Neural progenitor cell (in vitro differentiated cells): ENCODE measurements at regions not wholly inside any gene's neighbourhood (a gene's known extent, or its start where the extent isn't known, plus 50 kb on each side); places are given as distances from the start of the nearest gene placed in this dataset.

Experiments
- DNase-seq: peaks from one replicate; pipeline ENCODE4 v3.0.0-alpha.2; 2016; ENCODE audit warnings: low spot score
- H2AFZ ChIP-seq: fragments of 200-600 bp; sonication (generic); replicated peaks from 2 replicates; pipeline ENCODE4 v1.6.1; 2016; ENCODE audit warnings: antibody characterized with exemption
- H3F3A ChIP-seq: fragments of 200-600 bp; sonication (generic); 2 replicates; pipeline ENCODE4 v1.6.1; 2016; ENCODE audit warnings: antibody characterized with exemption, low read depth
- H3K27ac ChIP-seq: fragments of 200-600 bp; sonication (generic); 2 replicates; pipeline ENCODE4 v1.5.1; 2016; ENCODE audit warnings: mild to moderate bottlenecking
- H3K27me3 ChIP-seq: fragments of 200-600 bp; sonication (generic); 2 replicates; pipeline ENCODE4 v1.6.1; 2016; ENCODE audit warnings: mild to moderate bottlenecking, moderate library complexity
- H3K36me3 ChIP-seq: fragments of 200-600 bp; sonication (generic); 2 replicates; pipeline ENCODE4 v1.5.1; 2016
- H3K4me1 ChIP-seq: fragments of 200-600 bp; sonication (generic); 2 replicates; pipeline ENCODE4 v1.6.1; 2016; ENCODE audit warnings: mixed run types
- H3K4me2 ChIP-seq: fragments of 200-600 bp; sonication (generic); 2 replicates; pipeline ENCODE4 v1.6.1; 2016
- H3K4me3 ChIP-seq: fragments of 200-600 bp; sonication (generic); 2 replicates; pipeline ENCODE4 v1.5.1; 2016
- H3K79me2 ChIP-seq: fragments of 200-600 bp; sonication (generic); 2 replicates; pipeline ENCODE4 v1.6.1; 2016; ENCODE audit warnings: low read depth
- H3K9ac ChIP-seq: fragments of 200-600 bp; sonication (generic); 2 replicates; pipeline ENCODE4 v1.6.1; 2016
- H3K9me3 ChIP-seq: fragments of 200-600 bp; sonication (generic); 2 replicates; pipeline ENCODE4 v1.5.1; 2016; ENCODE audit warnings: low read depth
- H4K20me1 ChIP-seq: fragments of 200-600 bp; sonication (generic); 2 replicates; pipeline ENCODE4 v1.6.1; 2016; ENCODE audit warnings: low read depth
- H3K27ac Mint-ChIP-seq: 3 replicates; pipeline ENCODE4 v1.8.0; 2021; ENCODE audit warnings: mixed read lengths
- H3K27me3 Mint-ChIP-seq: 2 replicates; pipeline ENCODE4 v1.8.0; 2022; ENCODE audit warnings: low read depth, mild to moderate bottlenecking, inconsistent platforms, moderate library complexity, mixed read lengths; ENCODE audit not compliant: insufficient read depth
- H3K36me3 Mint-ChIP-seq: 3 replicates; pipeline ENCODE4 v1.8.0; 2021; ENCODE audit warnings: mixed read lengths
- H3K4me1 Mint-ChIP-seq: 3 replicates; pipeline ENCODE4 v1.8.0; 2021; ENCODE audit warnings: mixed read lengths
- H3K4me3 Mint-ChIP-seq: 3 replicates; pipeline ENCODE4 v1.8.0; 2021; ENCODE audit warnings: mild to moderate bottlenecking, moderate library complexity, mixed read lengths
- H3K9me3 Mint-ChIP-seq: 3 replicates; pipeline ENCODE4 v1.8.0; 2020; ENCODE audit warnings: mixed read lengths
- CTCF ChIP-seq: fragments of 200-600 bp; sonication (generic); IDR thresholded peaks from 2 replicates; pipeline ENCODE4 v1.5.1; 2017; ENCODE audit warnings: antibody characterized with exemption, mild to moderate bottlenecking
- EZH2 ChIP-seq: fragments of 200-600 bp; sonication (generic); IDR thresholded peaks from 2 replicates; pipeline ENCODE4 v1.6.1; 2017; ENCODE audit warnings: antibody characterized with exemption, mild to moderate bottlenecking, moderate library complexity
- EZH2phosphoT487 ChIP-seq: fragments of 200-600 bp; sonication (generic); IDR thresholded peaks from 2 replicates; pipeline ENCODE4 v1.6.1; 2017; ENCODE audit warnings: antibody characterized with exemption

DNA sequence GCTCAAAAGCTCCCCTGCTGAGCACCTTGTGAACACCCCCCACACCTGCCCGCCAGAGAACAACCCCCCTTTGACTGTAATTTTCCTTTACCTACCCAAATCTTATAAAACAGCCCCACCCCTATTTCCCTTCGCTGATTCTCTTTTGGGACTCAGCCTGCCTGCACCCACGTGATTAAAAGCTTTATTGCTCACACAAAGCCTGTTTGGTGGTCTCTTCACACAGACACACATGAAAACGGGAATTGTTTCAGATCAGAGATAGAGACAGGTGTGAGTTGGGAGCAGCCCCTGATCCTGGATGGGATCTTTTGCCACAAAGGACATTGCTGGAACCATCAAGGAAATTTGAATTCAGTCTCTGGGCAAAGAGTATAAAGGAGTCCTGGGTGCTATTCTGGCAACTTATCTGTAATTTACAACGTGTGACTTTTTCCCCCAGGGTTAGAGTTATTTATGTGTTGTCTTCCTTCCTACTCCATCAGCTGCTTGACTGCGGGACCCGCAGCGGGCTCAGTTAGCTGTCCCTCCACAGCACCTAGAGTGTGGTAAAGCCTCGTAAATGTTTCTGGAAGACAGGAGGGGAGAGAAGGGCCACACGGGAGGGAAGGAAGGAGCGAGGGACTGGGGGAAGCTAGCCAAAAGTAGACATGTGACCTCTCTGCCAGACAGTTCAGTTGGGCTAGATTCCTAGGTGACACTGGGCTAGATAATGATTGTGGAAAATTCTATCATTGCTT, 437.0 kb downstream of the ZNF608 start:
- Histone ChIP-seq H3K27ac (no peak overlapping the region), H3K4me3 (peak overlapping the region; percentile 5), H3K4me2 (peak overlapping the region; percentile 66), H3K27me3 (no peaks in the 10 kb centered on the region), H3K9me3 (no peaks in the 10 kb centered on the region), H3K36me3 (no peaks in the 10 kb centered on the region), H3F3A (peaks cover 13% of the 10 kb centered on the region), H3K9ac (no peak overlapping the region), H3K4me1 (peaks cover 28% of the 10 kb centered on the region), H2AFZ (peak overlapping the region; percentile 76), H4K20me1 (no peaks in the 10 kb centered on the region), H3K79me2 (no peaks in the 10 kb centered on the region)
- Mint-ChIP-seq H3K4me3 (no peak overlapping the region), H3K36me3 (no peaks in the 10 kb centered on the region), H3K4me1 (peaks cover 5% of the 10 kb centered on the region), H3K27ac (peak overlapping the region; percentile 45), H3K27me3 (peaks cover 3% of the 10 kb centered on the region), H3K9me3 (no peaks in the 10 kb centered on the region)
- no peak for TF ChIP-seq CTCF
- TF ChIP-seq EZH2, result no peak
- no peak for TF ChIP-seq EZH2phosphoT487
- peak; percentile 27 for DNase-seq

- Histone ChIP-seq H3K79me2 (no peaks in the 10 kb centered on the region), H3K4me3 (no peak overlapping the region), H3K4me2 (no peak overlapping the region), H4K20me1 (no peaks in the 10 kb centered on the region), H3K9me3 (no peaks in the 10 kb centered on the region), H3F3A (no peaks in the 10 kb centered on the region), H3K36me3 (no peaks in the 10 kb centered on the region), H3K27ac (no peak overlapping the region), H2AFZ (no peak overlapping the region), H3K27me3 (no peaks in the 10 kb centered on the region), H3K4me1 (peaks cover 11% of the 10 kb centered on the region), H3K9ac (no peak overlapping the region)
- peaks cover 10% of the 10 kb centered on the region for H3K9me3 Mint-ChIP-seq
- no peak for TF ChIP-seq EZH2phosphoT487
- no peak for TF ChIP-seq CTCF
- H3K27ac Mint-ChIP-seq, result no peak overlapping the region
- H3K27me3 Mint-ChIP-seq, result no peaks in the 10 kb centered on the region
- DNase-seq, result no peak
- peaks cover 14% of the 10 kb centered on the region for H3K4me1 Mint-ChIP-seq
- no peak overlapping the region for H3K4me3 Mint-ChIP-seq
- H3K36me3 Mint-ChIP-seq, result no peaks in the 10 kb centered on the region
These were observed 443.1 kb downstream of the ZNF608 start for GRCh38 chr5:124303366-124303765.

- Histone ChIP-seq H3K27ac (no peak overlapping the region), H3K9ac (no peak overlapping the region), H3K4me1 (peaks cover 10% of the 10 kb centered on the region), H3K79me2 (no peaks in the 10 kb centered on the region), H3K4me3 (no peak overlapping the region), H4K20me1 (no peaks in the 10 kb centered on the region), H3K4me2 (no peak overlapping the region), H3F3A (no peaks in the 10 kb centered on the region), H2AFZ (no peak overlapping the region), H3K27me3 (no peaks in the 10 kb centered on the region), H3K36me3 (no peaks in the 10 kb centered on the region), H3K9me3 (no peaks in the 10 kb centered on the region)
- H3K9me3 Mint-ChIP-seq, result peaks cover 10% of the 10 kb centered on the region
- DNase-seq, result no peak
- no peaks in the 10 kb centered on the region for H3K36me3 Mint-ChIP-seq
- H3K27me3 Mint-ChIP-seq, result no peaks in the 10 kb centered on the region
- no peak for TF ChIP-seq CTCF
- no peak for TF ChIP-seq EZH2
- no peak for TF ChIP-seq EZH2phosphoT487
- no peak overlapping the region for H3K4me3 Mint-ChIP-seq
- no peak overlapping the region for H3K27ac Mint-ChIP-seq
- H3K4me1 Mint-ChIP-seq, result peaks cover 14% of the 10 kb centered on the region
These were observed 443.9 kb downstream of the ZNF608 start for GRCh38 chr5:124302533-124302932.
